ENCODE measurements at regions not wholly inside any gene's neighbourhood (a gene's known extent, or its start where the extent isn't known, plus 50 kb on each side); places are given as distances from the start of the nearest gene placed in this dataset.

DNA sequence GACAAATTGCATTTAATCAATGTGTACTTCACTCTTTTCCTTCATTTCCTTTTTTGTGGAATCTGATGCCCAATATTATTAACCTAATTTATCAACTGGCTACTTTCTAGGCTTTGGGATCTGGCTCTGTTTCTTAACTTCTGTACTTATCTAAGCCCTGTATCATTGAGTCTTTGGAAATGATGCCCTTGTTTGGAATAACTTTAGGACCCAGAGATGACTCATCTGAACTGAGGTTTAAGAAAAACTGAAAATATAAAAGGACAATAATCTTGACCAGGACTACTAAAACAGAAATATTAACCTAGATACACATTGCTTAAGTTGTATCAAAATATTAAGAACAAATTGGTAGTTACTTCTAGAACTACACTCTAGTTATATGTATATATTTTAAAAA lies 600.8 kb downstream of the CPS1 start:
- TF ChIP-seq, protein P1, sequence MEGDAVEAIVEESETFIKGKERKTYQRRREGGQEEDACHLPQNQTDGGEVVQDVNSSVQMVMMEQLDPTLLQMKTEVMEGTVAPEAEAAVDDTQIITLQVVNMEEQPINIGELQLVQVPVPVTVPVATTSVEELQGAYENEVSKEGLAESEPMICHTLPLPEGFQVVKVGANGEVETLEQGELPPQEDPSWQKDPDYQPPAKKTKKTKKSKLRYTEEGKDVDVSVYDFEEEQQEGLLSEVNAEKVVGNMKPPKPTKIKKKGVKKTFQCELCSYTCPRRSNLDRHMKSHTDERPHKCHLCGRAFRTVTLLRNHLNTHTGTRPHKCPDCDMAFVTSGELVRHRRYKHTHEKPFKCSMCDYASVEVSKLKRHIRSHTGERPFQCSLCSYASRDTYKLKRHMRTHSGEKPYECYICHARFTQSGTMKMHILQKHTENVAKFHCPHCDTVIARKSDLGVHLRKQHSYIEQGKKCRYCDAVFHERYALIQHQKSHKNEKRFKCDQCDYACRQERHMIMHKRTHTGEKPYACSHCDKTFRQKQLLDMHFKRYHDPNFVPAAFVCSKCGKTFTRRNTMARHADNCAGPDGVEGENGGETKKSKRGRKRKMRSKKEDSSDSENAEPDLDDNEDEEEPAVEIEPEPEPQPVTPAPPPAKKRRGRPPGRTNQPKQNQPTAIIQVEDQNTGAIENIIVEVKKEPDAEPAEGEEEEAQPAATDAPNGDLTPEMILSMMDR (IDR thresholded peaks at IDR 0.05; ENCODE audit: low read depth, low read length): no peak

GRCh38 chr2:211157856-211158463 lies 601.6 kb downstream of the CPS1 start:
- DNase-seq (ENCODE audit: extremely low read depth, low read depth): peak; percentile 8
- TF ChIP-seq, protein P1 (IDR thresholded peaks at IDR 0.05; ENCODE audit: low read depth, low read length): peak; percentile 77

More for the DNA sequence above, 600.8 kb downstream of the CPS1 start:
- DNase-seq (ENCODE audit: extremely low read depth, low read depth): no peak

GRCh38 chr2:211159972-211160371 lies 603.6 kb downstream of the CPS1 start:
- DNase-seq (ENCODE audit: extremely low read depth, low read depth): no peak
- TF ChIP-seq, protein P1 (IDR thresholded peaks at IDR 0.05; ENCODE audit: low read depth, low read length): no peak

- DNase-seq (ENCODE audit: extremely low read depth, low read depth): no peak
- TF ChIP-seq, protein P1 (IDR thresholded peaks at IDR 0.05; ENCODE audit: low read depth, low read length): no peak
These were observed 604.8 kb downstream of the CPS1 start for GRCh38 chr2:211161236-211161635.

DNA sequence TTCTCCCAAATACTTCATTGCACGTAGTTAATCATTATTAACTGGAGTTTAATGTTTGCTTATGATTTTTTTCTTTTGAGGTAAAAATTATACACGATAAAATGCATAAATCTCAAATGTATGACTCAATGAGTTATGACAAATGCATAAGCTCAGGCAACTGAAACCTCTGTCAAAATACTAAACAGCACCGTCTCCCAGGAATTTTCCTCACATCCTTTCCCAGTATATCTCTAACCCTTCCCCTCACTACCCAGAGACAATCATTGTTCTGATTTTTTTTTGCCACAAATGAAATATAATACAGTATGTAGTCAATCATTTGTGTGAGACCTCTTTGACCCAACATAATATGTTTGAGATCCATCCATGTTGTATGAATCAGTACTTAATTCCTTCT lies 606.5 kb downstream of the CPS1 start:
- TF ChIP-seq, protein P1 (IDR thresholded peaks at IDR 0.05; ENCODE audit: low read depth, low read length): no peak
- no peak for DNase-seq (ENCODE audit: extremely low read depth, low read depth)

DNA sequence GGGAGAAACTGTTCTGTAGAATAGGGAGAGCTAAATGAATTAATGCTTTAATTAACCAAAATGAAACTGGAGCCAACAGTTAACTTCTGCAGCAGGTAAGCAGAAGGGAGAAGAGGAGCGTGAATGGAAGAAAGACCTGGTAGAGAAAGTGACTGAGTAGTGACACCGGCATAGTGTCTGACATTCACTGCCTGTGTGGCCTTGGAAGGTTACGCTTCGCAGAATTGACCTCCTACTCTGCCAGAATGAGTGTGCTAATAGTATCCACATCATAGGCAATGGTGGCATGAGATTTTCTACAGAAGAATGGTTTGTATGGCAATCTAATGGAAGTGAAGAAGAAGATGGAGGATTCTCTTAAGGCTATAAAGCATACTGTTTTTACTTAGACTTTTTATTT lies 614.4 kb downstream of the CPS1 start:
- TF ChIP-seq, protein P1 (IDR thresholded peaks at IDR 0.05; ENCODE audit: low read depth, low read length): no peak
- DNase-seq (ENCODE audit: extremely low read depth, low read depth): no peak

GRCh38 chr2:211174021-211174420 lies 617.6 kb downstream of the CPS1 start:
- no peak for DNase-seq (ENCODE audit: extremely low read depth, low read depth)

More at GRCh38 chr2:211174021-211174420, 617.6 kb downstream of the CPS1 start:
- TF ChIP-seq, protein P1 (IDR thresholded peaks at IDR 0.05; ENCODE audit: low read depth, low read length): no peak

Data from AG09319 (cell line).